SJCRH30 (cell line): ENCODE measurements at regions not wholly inside any gene's neighbourhood (a gene's known extent, or its start where the extent isn't known, plus 50 kb on each side); places are given as distances from the start of the nearest gene placed in this dataset.

Source experiments
- DNase-seq, 2 experiments: peaks; one replicate each; pipeline ENCODE4 v3.0.0-alpha.2; 2015 to 2020
- H3K27ac ChIP-seq: fragments of 250-450 bp; sonication (Bioruptor Pico); 2 replicates; pipeline ENCODE4 v1.5.1; 2020; ENCODE audit warnings: mild to moderate bottlenecking, moderate library complexity
- H3K27me3 ChIP-seq: fragments of 250-450 bp; sonication (Bioruptor Pico); 2 replicates; pipeline ENCODE4 v1.5.1; 2020; ENCODE audit warnings: mild to moderate bottlenecking, moderate library complexity
- H3K36me3 ChIP-seq: fragments of 250-450 bp; sonication (Bioruptor Pico); 2 replicates; pipeline ENCODE4 v1.5.1; 2020; ENCODE audit warnings: mild to moderate bottlenecking, moderate library complexity
- H3K4me1 ChIP-seq: fragments of 250-450 bp; sonication (Bioruptor Pico); 2 replicates; pipeline ENCODE4 v1.5.1; 2020; ENCODE audit warnings: mild to moderate bottlenecking, moderate library complexity
- H3K4me3 ChIP-seq: fragments of 250-450 bp; sonication (Bioruptor Pico); 2 replicates; pipeline ENCODE4 v1.5.1; 2020; ENCODE audit warnings: mild to moderate bottlenecking, moderate library complexity
- H3K9me3 ChIP-seq: fragments of 250-450 bp; sonication (Bioruptor Pico); replicated peaks from 2 replicates; pipeline ENCODE4 v1.5.1; 2020; ENCODE audit warnings: mild to moderate bottlenecking, moderate library complexity

- Histone ChIP-seq H3K9me3 (no peaks in the 10 kb centered on the region), H3K36me3 (no peaks in the 10 kb centered on the region), H3K4me1 (peaks cover 10% of the 10 kb centered on the region; the same call in 1 of the 2 replicates), H3K27ac (no peak overlapping the region), H3K4me3 (no peak overlapping the region), H3K27me3 (no peaks in the 10 kb centered on the region)
- peak in 1 of 2 experiments; percentile 38 for DNase-seq
Measured at GRCh38 chr12:42958291-42958674, 368.7 kb upstream of the PRICKLE1 start.

- peaks cover 10% of the 10 kb centered on the region; the same call in 1 of the 2 replicates for H3K4me1 ChIP-seq
- no peak overlapping the region for H3K27ac ChIP-seq
- no peaks in the 10 kb centered on the region for H3K9me3 ChIP-seq
- no peaks in the 10 kb centered on the region for H3K27me3 ChIP-seq
- no peak overlapping the region for H3K4me3 ChIP-seq
- H3K36me3 ChIP-seq = no peaks in the 10 kb centered on the region
- DNase-seq = no peak
Measured at GRCh38 chr12:42957561-42958290, 368.2 kb upstream of the PRICKLE1 start.

- H3K27me3 ChIP-seq = no peaks in the 10 kb centered on the region
- H3K4me1 ChIP-seq = peaks cover 7% of the 10 kb centered on the region; the same call in 1 of the 2 replicates
- no peaks in the 10 kb centered on the region for H3K9me3 ChIP-seq
- no peak overlapping the region for H3K27ac ChIP-seq
- no peak for DNase-seq
- no peak overlapping the region for H3K4me3 ChIP-seq
- H3K36me3 ChIP-seq = no peaks in the 10 kb centered on the region
Measured at GRCh38 chr12:42957136-42957535, 367.6 kb upstream of the PRICKLE1 start.

- no peak for DNase-seq
- H3K27ac ChIP-seq = no peak overlapping the region
- H3K4me1 ChIP-seq = no peaks in the 10 kb centered on the region
- H3K9me3 ChIP-seq = no peaks in the 10 kb centered on the region
- no peaks in the 10 kb centered on the region for H3K27me3 ChIP-seq
- H3K4me3 ChIP-seq = no peak overlapping the region
- H3K36me3 ChIP-seq = no peaks in the 10 kb centered on the region
Measured at GRCh38 chr12:42953021-42953420, 363.5 kb upstream of the PRICKLE1 start.

GRCh38 chr12:42946871-42947381 lies 357.4 kb upstream of the PRICKLE1 start:
- DNase-seq = no peak
- Histone ChIP-seq H3K27ac (no peak overlapping the region), H3K27me3 (no peaks in the 10 kb centered on the region), H3K4me3 (no peak overlapping the region), H3K36me3 (no peaks in the 10 kb centered on the region), H3K4me1 (no peaks in the 10 kb centered on the region), H3K9me3 (no peaks in the 10 kb centered on the region)

- H3K9me3 ChIP-seq = no peaks in the 10 kb centered on the region
- no peaks in the 10 kb centered on the region for H3K36me3 ChIP-seq
- H3K4me1 ChIP-seq = no peaks in the 10 kb centered on the region
- no peak for DNase-seq
- H3K27me3 ChIP-seq = no peaks in the 10 kb centered on the region
- H3K4me3 ChIP-seq = no peak overlapping the region
- H3K27ac ChIP-seq = no peak overlapping the region
Measured at GRCh38 chr12:42945927-42946326, 356.4 kb upstream of the PRICKLE1 start.

- Histone ChIP-seq H3K27ac (no peak overlapping the region), H3K27me3 (no peaks in the 10 kb centered on the region), H3K36me3 (no peaks in the 10 kb centered on the region), H3K4me3 (no peak overlapping the region), H3K4me1 (no peaks in the 10 kb centered on the region), H3K9me3 (no peaks in the 10 kb centered on the region)
- no peak for DNase-seq
Measured at GRCh38 chr12:42944516-42944915, 355.0 kb upstream of the PRICKLE1 start.

GRCh38 chr12:42936991-42937390 lies 347.4 kb upstream of the PRICKLE1 start:
- H3K9me3 ChIP-seq = no peaks in the 10 kb centered on the region
- DNase-seq = no peak
- H3K27me3 ChIP-seq = no peaks in the 10 kb centered on the region
- H3K27ac ChIP-seq = no peak overlapping the region
- H3K4me1 ChIP-seq = no peaks in the 10 kb centered on the region
- H3K4me3 ChIP-seq = no peak overlapping the region
- H3K36me3 ChIP-seq = no peaks in the 10 kb centered on the region

- H3K27me3 ChIP-seq = no peaks in the 10 kb centered on the region
- H3K4me1 ChIP-seq = no peaks in the 10 kb centered on the region
- no peaks in the 10 kb centered on the region for H3K9me3 ChIP-seq
- H3K36me3 ChIP-seq = no peaks in the 10 kb centered on the region
- DNase-seq = no peak
- no peak overlapping the region for H3K27ac ChIP-seq
- H3K4me3 ChIP-seq = no peak overlapping the region
Measured at GRCh38 chr12:42936260-42936659, 346.7 kb upstream of the PRICKLE1 start.

GRCh38 chr12:42935756-42936155 lies 346.2 kb upstream of the PRICKLE1 start:
- Histone ChIP-seq H3K4me3 (no peak overlapping the region), H3K9me3 (no peaks in the 10 kb centered on the region), H3K27ac (no peak overlapping the region), H3K4me1 (no peaks in the 10 kb centered on the region), H3K27me3 (no peaks in the 10 kb centered on the region), H3K36me3 (no peaks in the 10 kb centered on the region)
- no peak for DNase-seq

- no peak overlapping the region for H3K27ac ChIP-seq
- H3K4me1 ChIP-seq = no peaks in the 10 kb centered on the region
- no peak for DNase-seq
- no peaks in the 10 kb centered on the region for H3K36me3 ChIP-seq
- H3K27me3 ChIP-seq = no peaks in the 10 kb centered on the region
- H3K4me3 ChIP-seq = no peak overlapping the region
- H3K9me3 ChIP-seq = no peaks in the 10 kb centered on the region
Measured at GRCh38 chr12:42935090-42935489, 345.5 kb upstream of the PRICKLE1 start.

GRCh38 chr12:42933461-42934081 lies 344.0 kb upstream of the PRICKLE1 start:
- no peaks in the 10 kb centered on the region for H3K4me1 ChIP-seq
- H3K27ac ChIP-seq = no peak overlapping the region
- no peak overlapping the region for H3K4me3 ChIP-seq
- DNase-seq = no peak
- H3K9me3 ChIP-seq = no peaks in the 10 kb centered on the region
- no peaks in the 10 kb centered on the region for H3K36me3 ChIP-seq
- no peaks in the 10 kb centered on the region for H3K27me3 ChIP-seq

- Histone ChIP-seq H3K9me3 (no peaks in the 10 kb centered on the region), H3K36me3 (no peaks in the 10 kb centered on the region), H3K4me3 (no peak overlapping the region), H3K27ac (no peak overlapping the region), H3K27me3 (no peaks in the 10 kb centered on the region), H3K4me1 (no peaks in the 10 kb centered on the region)
- DNase-seq = peak in 1 of 2 experiments; percentile 34
Measured at GRCh38 chr12:42932936-42933335, 343.4 kb upstream of the PRICKLE1 start.

- Histone ChIP-seq H3K27ac (no peak overlapping the region), H3K27me3 (no peaks in the 10 kb centered on the region), H3K4me3 (no peak overlapping the region), H3K36me3 (no peaks in the 10 kb centered on the region), H3K4me1 (no peaks in the 10 kb centered on the region), H3K9me3 (no peaks in the 10 kb centered on the region)
- no peak for DNase-seq
Measured at GRCh38 chr12:42926232-42926631, 336.7 kb upstream of the PRICKLE1 start.

- Histone ChIP-seq H3K9me3 (no peaks in the 10 kb centered on the region), H3K4me3 (no peak overlapping the region), H3K27ac (no peak overlapping the region), H3K27me3 (no peaks in the 10 kb centered on the region), H3K36me3 (no peaks in the 10 kb centered on the region), H3K4me1 (no peaks in the 10 kb centered on the region)
- DNase-seq = no peak
Measured at GRCh38 chr12:42924482-42924881, 334.9 kb upstream of the PRICKLE1 start.

GRCh38 chr12:42923583-42923982 lies 334.0 kb upstream of the PRICKLE1 start:
- H3K4me3 ChIP-seq = no peak overlapping the region
- H3K27ac ChIP-seq = no peak overlapping the region
- no peak for DNase-seq
- no peaks in the 10 kb centered on the region for H3K27me3 ChIP-seq
- no peaks in the 10 kb centered on the region for H3K36me3 ChIP-seq
- no peaks in the 10 kb centered on the region for H3K4me1 ChIP-seq
- H3K9me3 ChIP-seq = no peaks in the 10 kb centered on the region
